H1 (cell line): ENCODE measurements at regions not wholly inside any gene's neighbourhood (a gene's known extent, or its start where the extent isn't known, plus 50 kb on each side); places are given as distances from the start of the nearest gene placed in this dataset.

Experiments used
- CTCF ChIA-PET: fragments of 300-600 bp; sonication (Branson Sonifier 250); formaldehyde crosslinking; loops from one replicate; lab custom pipeline; 2021; ENCODE audit not compliant: partially characterized antibody; lab: Charles Lee
- POLR2A ChIA-PET: fragments of 300-600 bp; sonication (Branson Sonifier 250); formaldehyde crosslinking; loops from one replicate; lab custom pipeline; 2021; ENCODE audit warnings: inconsistent platforms; ENCODE audit not compliant: partially characterized antibody; lab: Charles Lee
- DNase-seq, 2 experiments: peaks; one replicate each; pipeline versions ENCODE4 v3.0.0 to v3.0.0-alpha.2; 2010 to 2022; ENCODE audit warnings: low spot score in 2 of 2, low read depth in 1 of 2, mixed read lengths in 1 of 2
- FAIRE-seq: peaks from 2 replicates; lab custom pipeline; 2011; peaks lifted over from hg19 to GRCh38; lab: Jason Lieb, UNC
- H2AFZ ChIP-seq: 2 replicates; pipeline ENCODE4 v1.8.1; 2012; ENCODE audit warnings: low read length, inconsistent platforms
- H2AK5ac ChIP-seq: 2 replicates; pipeline ENCODE4 v1.6.1; 2013; ENCODE audit warnings: low read depth, low read length
- H2BK120ac ChIP-seq: replicated peaks from 2 replicates; pipeline ENCODE3; 2013; ENCODE audit warnings: low read depth, low read length, inconsistent platforms
- H2BK12ac ChIP-seq: 2 replicates; pipeline ENCODE4 v1.6.1; 2013; ENCODE audit warnings: low read depth, low read length
- H2BK15ac ChIP-seq: 2 replicates; pipeline ENCODE4 v1.6.1; 2013; ENCODE audit warnings: low read length
- H2BK20ac ChIP-seq: 2 replicates; pipeline ENCODE4 v1.6.1; 2013; ENCODE audit warnings: low read length
- H2BK5ac ChIP-seq: 2 replicates; pipeline ENCODE4 v1.6.1; 2013; ENCODE audit warnings: low read depth, low read length
- H3K14ac ChIP-seq: 2 replicates; pipeline ENCODE4 v1.6.1; 2013; ENCODE audit warnings: inconsistent platforms; ENCODE audit not compliant: insufficient read length
- H3K18ac ChIP-seq: 2 replicates; pipeline ENCODE4 v1.6.1; 2013; ENCODE audit warnings: low read length; ENCODE audit errors: extremely low read depth
- H3K23ac ChIP-seq: 2 replicates; pipeline ENCODE4 v1.6.1; 2013; ENCODE audit warnings: inconsistent platforms; ENCODE audit not compliant: insufficient read length
- H3K23me2 ChIP-seq: 2 replicates; pipeline ENCODE4 v1.6.1; 2013; ENCODE audit warnings: low read depth, low read length
- H3K27ac ChIP-seq: 2 replicates; pipeline ENCODE4 v1.6.1; 2011; ENCODE audit warnings: low read depth, low read length, inconsistent platforms
- H3K27me3 ChIP-seq, 4 experiments: replicated peaks in 1 of 4; 1 replicate in 1 of 4; 2 replicates in 3 of 4; pipeline versions ENCODE4 v1.6.1 to v1.8.1; 2011 to 2013; ENCODE audit warnings: low read length in 3 of 4, mild to moderate bottlenecking in 3 of 4, inconsistent platforms in 2 of 4, mixed read lengths in 2 of 4, moderate library complexity in 1 of 4; ENCODE audit not compliant: control insufficient read depth in 3 of 4, insufficient read depth in 3 of 4; ENCODE audit errors: extremely low read depth in 1 of 4
- H3K36me3 ChIP-seq, 4 experiments: 2 replicates each; pipeline versions ENCODE4 v1.6.1 to v1.8.1; 2011 to 2013; ENCODE audit warnings: mild to moderate bottlenecking in 4 of 4, low read length in 3 of 4, moderate library complexity in 2 of 4, control low read depth in 1 of 4, inconsistent platforms in 1 of 4; ENCODE audit not compliant: insufficient read depth in 4 of 4, control insufficient read depth in 2 of 4
- H3K4ac ChIP-seq: replicated peaks from 2 replicates; pipeline ENCODE3; 2013; ENCODE audit warnings: low read length, low read depth, mixed read lengths, inconsistent platforms; ENCODE audit not compliant: insufficient read length
- H3K4me1 ChIP-seq, 4 experiments: replicated peaks in 1 of 4; 1 replicate in 1 of 4; 2 replicates in 3 of 4; pipeline versions ENCODE4 v1.6.1 to v1.8.1; 2011 to 2013; ENCODE audit warnings: low read length in 3 of 4, inconsistent platforms in 2 of 4, mixed read lengths in 1 of 4; ENCODE audit not compliant: insufficient read depth in 4 of 4, control insufficient read depth in 3 of 4
- H3K4me2 ChIP-seq, 2 experiments: 2 replicates each; pipeline versions ENCODE4 v1.6.1 to v1.8.1; 2011 to 2013; ENCODE audit warnings: low read depth in 2 of 2, low read length in 2 of 2, control low read depth in 1 of 2, inconsistent platforms in 1 of 2, mild to moderate bottlenecking in 1 of 2; ENCODE audit not compliant: insufficient read depth in 1 of 2
- H3K4me3 ChIP-seq, 4 experiments: fragments of 200-600, 300-600 bp in 1 of 4; sonication (generic), shearing (Covaris generic), sonication (Bioruptor Twin) in 1 of 4; 2 replicates each; pipeline versions ENCODE4 v1.5.1 to v1.8.1; 2011 to 2016; ENCODE audit warnings: low read length in 4 of 4, low read depth in 3 of 4, control low read depth in 2 of 4, inconsistent platforms in 2 of 4, mild to moderate bottlenecking in 2 of 4, mixed read lengths in 1 of 4, moderate library complexity in 1 of 4; ENCODE audit not compliant: insufficient read depth in 2 of 4; ENCODE audit errors: extremely low read depth in 1 of 4
- H3K56ac ChIP-seq: replicated peaks from 2 replicates; pipeline ENCODE3; 2013; ENCODE audit warnings: low read depth, mild to moderate bottlenecking, mixed read lengths, low read length, inconsistent platforms; ENCODE audit not compliant: insufficient read length
- H3K79me1 ChIP-seq: 2 replicates; pipeline ENCODE4 v1.6.1; 2013; ENCODE audit warnings: low read depth, low read length, control low read depth
- H3K79me2 ChIP-seq, 2 experiments: 2 replicates each; pipeline versions ENCODE4 v1.6.1 to v1.8.1; 2012 to 2013; ENCODE audit warnings: low read length in 2 of 2, mild to moderate bottlenecking in 2 of 2, inconsistent platforms in 1 of 2; ENCODE audit not compliant: insufficient read depth in 2 of 2, control insufficient read depth in 1 of 2
- H3K9ac ChIP-seq, 4 experiments: replicated peaks in 1 of 4; 1 replicate in 1 of 4; 2 replicates in 3 of 4; pipeline versions ENCODE4 v1.6.1 to v1.8.1; 2011 to 2013; ENCODE audit warnings: low read depth in 3 of 4, low read length in 3 of 4, control low read depth in 2 of 4, mild to moderate bottlenecking in 2 of 4, moderate library complexity in 2 of 4, inconsistent platforms in 1 of 4; ENCODE audit errors: extremely low read depth in 1 of 4
- H3K9me3 ChIP-seq, 2 experiments: 2 replicates each; pipeline versions ENCODE4 v1.6.1 to v1.8.1; 2012 to 2013; ENCODE audit warnings: mild to moderate bottlenecking in 2 of 2, moderate library complexity in 2 of 2, control low read depth in 1 of 2, inconsistent platforms in 1 of 2, low read depth in 1 of 2, low read length in 1 of 2, mixed read lengths in 1 of 2; ENCODE audit not compliant: insufficient read depth in 2 of 2
- H4K20me1 ChIP-seq, 2 experiments: replicated peaks in 1 of 2; 2 replicates each; pipeline versions ENCODE3 to v1.8.1; 2011 to 2013; ENCODE audit warnings: inconsistent platforms in 2 of 2, low read length in 2 of 2, mild to moderate bottlenecking in 1 of 2; ENCODE audit not compliant: insufficient read depth in 2 of 2, control insufficient read depth in 1 of 2
- H4K5ac ChIP-seq: 2 replicates; pipeline ENCODE4 v1.6.1; 2013; ENCODE audit warnings: low read length, low read depth, mixed read lengths, inconsistent platforms; ENCODE audit not compliant: insufficient read length
- H4K8ac ChIP-seq: 2 replicates; pipeline ENCODE4 v1.8.0; 2013; ENCODE audit warnings: mild to moderate bottlenecking, moderate library complexity, low read length, inconsistent platforms; ENCODE audit not compliant: insufficient read depth; ENCODE audit errors: extremely low read depth
- H4K91ac ChIP-seq: replicated peaks from 2 replicates; pipeline ENCODE3; 2013; ENCODE audit warnings: low read length, mixed read lengths, inconsistent platforms; ENCODE audit not compliant: insufficient read length
- BACH1 ChIP-seq: IDR thresholded peaks from 2 replicates; pipeline ENCODE4 v1.6.1; 2012; ENCODE audit warnings: low read length, improper control_type of control experiment
- CHD1 ChIP-seq: IDR thresholded peaks from 2 replicates; pipeline ENCODE4 v1.6.1; 2012; ENCODE audit warnings: low read depth, low read length, improper control_type of control experiment
- E2F6 ChIP-seq: IDR thresholded peaks from 2 replicates; pipeline ENCODE4 v1.6.1; 2012; ENCODE audit warnings: inconsistent platforms
- EGR1 ChIP-seq: IDR thresholded peaks from 2 replicates; pipeline ENCODE4 v1.6.1; 2011; ENCODE audit warnings: low read depth, low read length, borderline replicate concordance
- FOSL1 ChIP-seq: IDR thresholded peaks from 2 replicates; pipeline ENCODE4 v1.6.1; 2011; ENCODE audit warnings: mild to moderate bottlenecking, low read depth, low read length, moderate library complexity; ENCODE audit not compliant: insufficient read depth
- HDAC2 ChIP-seq, 2 experiments: fragments of 300-600 bp in 1 of 2; sonication (generic) in 1 of 2; IDR thresholded peaks; 2 replicates each; pipeline ENCODE4 v1.6.1; 2011 to 2012; ENCODE audit warnings: low read depth in 2 of 2, low read length in 2 of 2, mild to moderate bottlenecking in 2 of 2, moderate library complexity in 2 of 2, borderline replicate concordance in 1 of 2, inconsistent platforms in 1 of 2
- HDAC6 ChIP-seq: IDR thresholded peaks from one replicate; pipeline ENCODE4 v1.7.1; 2012; ENCODE audit warnings: low read depth, mild to moderate bottlenecking, inconsistent platforms, low read length, moderate library complexity
- SP1 ChIP-seq: IDR thresholded peaks from 2 replicates; pipeline ENCODE4 v1.6.1; 2011; ENCODE audit warnings: low read depth, low read length
- SRF ChIP-seq: IDR thresholded peaks from 2 replicates; pipeline ENCODE4 v1.6.1; 2011; ENCODE audit warnings: mild to moderate bottlenecking, low read depth, low read length, moderate library complexity
- TAF1 ChIP-seq: IDR thresholded peaks from 2 replicates; pipeline ENCODE4 v1.6.1; 2011; ENCODE audit warnings: mild to moderate bottlenecking, low read depth, low read length
- TBP ChIP-seq: IDR thresholded peaks from 2 replicates; pipeline ENCODE4 v1.6.1; 2011; ENCODE audit warnings: low read depth, low read length, improper control_type of control experiment
- USF2 ChIP-seq: IDR thresholded peaks from 2 replicates; pipeline ENCODE4 v1.6.1; 2011; ENCODE audit warnings: low read length, improper control_type of control experiment
- whole genome bisulfite sequencing, 2 experiments: shearing (Covaris generic) in 1 of 2; methylation state at CpG; one replicate each; pipeline versions ENCODE4 v1.1.6 to v1.1.7; 2013 to 2015; ENCODE audit warnings: low lambda C conversion rate in 2 of 2, mixed read lengths in 2 of 2, inconsistent platforms in 1 of 2, low coverage in 1 of 2, missing lambda C conversion rate in 1 of 2; ENCODE audit not compliant: insufficient replicate concordance in 2 of 2, insufficient coverage in 1 of 2, insufficient read length in 1 of 2; ENCODE audit errors: extremely low coverage in 1 of 2, missing lambda C conversion rate in 1 of 2; 5-methylcytosine and 5-hydroxymethylcytosine counted together

GRCh38 chrX:93322110-93322509 lies 351.3 kb downstream of the NAP1L3 start:
- 73% methylated on average over 3 of the region's 3 CpGs; no CpG with 5 or more reads in 1 of the 2 experiments for WGBS, 2 experiments
- no peak overlapping the region for H3K9ac ChIP-seq
- no peak overlapping the region for H3K18ac ChIP-seq
- no peak for TF ChIP-seq E2F6
- no peak for TF ChIP-seq SRF
- TF ChIP-seq SP1: no peak
- TF ChIP-seq FOSL1: no peak
- TF ChIP-seq HDAC2 (IDR thresholded peaks at IDR 0.05; ENCODE audit: borderline replicate concordance in 1 of 2, low read depth in 2 of 2, low read length in 2 of 2): no peak
- TF ChIP-seq EGR1: no peak
- no peak for TF ChIP-seq TAF1
- no peak for TF ChIP-seq HDAC6
- TF ChIP-seq USF2: no peak
- no peak for TF ChIP-seq CHD1
- TF ChIP-seq BACH1: no peak
- TF ChIP-seq TBP: no peak

More at GRCh38 chrX:93322110-93322509, 351.3 kb downstream of the NAP1L3 start:
- Histone ChIP-seq H4K8ac (no peak overlapping the region), H4K5ac (no peak overlapping the region), H3K4me2 (no peak overlapping the region), H3K36me3 (no peaks in the 10 kb centered on the region), H3K4me1 (no peaks in the 10 kb centered on the region), H3K14ac (no peak overlapping the region), H3K23ac (no peak overlapping the region), H2BK20ac (no peak overlapping the region), H3K56ac (no peak overlapping the region), H3K4ac (no peak overlapping the region), H3K79me2 (no peaks in the 10 kb centered on the region), H2BK5ac (no peak overlapping the region), H3K27ac (no peak overlapping the region), H2BK120ac (no peak overlapping the region), H4K91ac (no peak overlapping the region), H3K79me1 (no peaks in the 10 kb centered on the region), H2AK5ac (no peak overlapping the region), H3K4me3 (no peak overlapping the region), H2BK15ac (no peak overlapping the region), H2BK12ac (no peak overlapping the region), H3K27me3 (no peaks in the 10 kb centered on the region), H3K23me2 (no peaks in the 10 kb centered on the region), H3K9me3 (no peaks in the 10 kb centered on the region), H4K20me1 (no peaks in the 10 kb centered on the region), H2AFZ (no peak overlapping the region; the same call in 1 of the 2 replicates)
- FAIRE-seq: no peak
- POLR2A ChIA-PET: no interaction called here
- CTCF ChIA-PET: no interaction called here
- no peak for DNase-seq
